CD4-positive, CD25-positive, alpha-beta regulatory T cell (primary cell): ENCODE measurements at regions not wholly inside any gene's neighbourhood (a gene's known extent, or its start where the extent isn't known, plus 50 kb on each side); places are given as distances from the start of the nearest gene placed in this dataset.

ENCODE experiments used
- ATAC-seq, 2 donors: fragments of 150-1000 bp; cut with Tn5 transposase; one replicate each; pipeline ENCODE4 v1.10.0; 2021; ENCODE audit warnings: low read depth in 2 of 2, moderate number of reproducible peaks in 2 of 2, moderate library complexity in 1 of 2
- DNase-seq, 3 donors: peaks; one replicate each; pipeline versions ENCODE4 v3.0.0 to v3.0.0-alpha.2; 2012 to 2022; ENCODE audit warnings: mixed read lengths in 1 of 3
- H3K27ac ChIP-seq: one replicate; pipeline ENCODE4 v1.7.0; 2013; ENCODE audit warnings: mild to moderate bottlenecking, low read length; ENCODE audit not compliant: insufficient read depth, poor library complexity, severe bottlenecking
- H3K27me3 ChIP-seq: one replicate; pipeline ENCODE4 v1.7.0; 2013; ENCODE audit warnings: low read length; ENCODE audit not compliant: control insufficient read depth, insufficient read depth
- H3K36me3 ChIP-seq: one replicate; pipeline ENCODE4 v1.7.0; 2013; ENCODE audit warnings: mild to moderate bottlenecking, low read length, moderate library complexity; ENCODE audit not compliant: control insufficient read depth, insufficient read depth
- H3K4me1 ChIP-seq: 2 replicates; pipeline ENCODE4 v1.7.0; 2013; ENCODE audit warnings: mild to moderate bottlenecking, low read length; ENCODE audit not compliant: insufficient read depth, control insufficient read depth, poor library complexity, severe bottlenecking
- H3K4me3 ChIP-seq: one replicate; pipeline ENCODE4 v1.7.0; 2013; ENCODE audit warnings: low read depth, mild to moderate bottlenecking, low read length, moderate library complexity
- H3K9me3 ChIP-seq, 2 experiments: 1 replicate in 1 of 2; 2 replicates in 1 of 2; pipeline ENCODE4 v1.7.0; 2013; ENCODE audit warnings: low read length in 2 of 2, mild to moderate bottlenecking in 1 of 2, moderate library complexity in 1 of 2; ENCODE audit not compliant: control insufficient read depth in 2 of 2
- H3K27ac Mint-ChIP-seq, 3 donors: one replicate each; pipeline ENCODE4 v1.8.0; 2020 to 2022; ENCODE audit warnings: mild to moderate bottlenecking in 3 of 3, mixed read lengths in 3 of 3, moderate library complexity in 2 of 3
- H3K27me3 Mint-ChIP-seq: one replicate; pipeline ENCODE4 v1.8.0; 2022; ENCODE audit warnings: mild to moderate bottlenecking, mixed read lengths
- H3K36me3 Mint-ChIP-seq: one replicate; pipeline ENCODE4 v1.8.0; 2020; ENCODE audit warnings: mixed read lengths
- H3K4me1 Mint-ChIP-seq, 4 donors: one replicate each; pipeline ENCODE4 v1.8.0; 2020 to 2022; ENCODE audit warnings: mixed read lengths in 4 of 4, mild to moderate bottlenecking in 1 of 4
- H3K4me3 Mint-ChIP-seq, 4 donors: one replicate each; pipeline ENCODE4 v1.8.0; 2020 to 2022; ENCODE audit warnings: mild to moderate bottlenecking in 4 of 4, mixed read lengths in 4 of 4, moderate library complexity in 3 of 4
- H3K9me3 Mint-ChIP-seq, 7 donors: one replicate each; pipeline ENCODE4 v1.8.0; 2020 to 2022; ENCODE audit warnings: mixed read lengths in 7 of 7, mild to moderate bottlenecking in 3 of 7, moderate library complexity in 2 of 7

DNA sequence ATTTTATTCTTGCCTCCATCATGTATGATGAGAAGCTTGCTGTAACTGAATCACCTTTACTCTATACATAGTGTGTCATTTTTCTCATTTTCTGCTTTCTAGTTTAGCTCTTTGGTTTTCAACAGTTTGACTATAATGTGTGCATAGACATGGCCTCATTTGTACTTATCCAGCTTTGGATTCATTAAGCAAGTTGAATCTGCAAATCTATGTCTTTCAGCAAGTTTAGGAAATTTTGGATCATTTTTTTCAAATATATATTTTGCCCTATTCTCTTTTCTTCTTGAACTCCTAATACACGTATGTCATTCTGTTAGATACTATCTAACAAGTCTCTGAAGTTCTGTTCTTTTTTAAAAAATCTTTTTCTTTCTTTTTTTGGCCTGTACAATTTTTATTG, 57.8 kb downstream of the PRLHR start:
- peaks cover 19% of the 10 kb centered on the region for H3K27me3 Mint-ChIP-seq
- no peak for ATAC-seq
- Histone ChIP-seq H3K27ac (no peak overlapping the region), H3K9me3 (no peaks in the 10 kb centered on the region), H3K4me3 (no peak overlapping the region), H3K27me3 (peaks cover 4% of the 10 kb centered on the region), H3K36me3 (no peaks in the 10 kb centered on the region), H3K4me1 (no peaks in the 10 kb centered on the region)
- H3K27ac Mint-ChIP-seq, result no peak overlapping the region
- H3K4me1 Mint-ChIP-seq, result no peaks in the 10 kb centered on the region
- no peaks in the 10 kb centered on the region for H3K36me3 Mint-ChIP-seq
- DNase-seq, result no peak
- H3K9me3 Mint-ChIP-seq, result peaks cover 0 to 2% (median 0%) of the 10 kb centered on the region in 7 donors
- no peak overlapping the region for H3K4me3 Mint-ChIP-seq

GRCh38 chr10:118534136-118534535, 61.3 kb downstream of the PRLHR start:
- Histone ChIP-seq H3K4me3 (no peak overlapping the region), H3K27me3 (peaks cover 2% of the 10 kb centered on the region), H3K27ac (no peak overlapping the region), H3K9me3 (peaks cover 0 to 2% of the 10 kb centered on the region in 2 experiments), H3K36me3 (no peaks in the 10 kb centered on the region), H3K4me1 (no peaks in the 10 kb centered on the region)
- no peaks in the 10 kb centered on the region for H3K36me3 Mint-ChIP-seq
- no peak for ATAC-seq
- H3K27ac Mint-ChIP-seq, result no peak overlapping the region
- peaks cover 0 to 2% (median 0%) of the 10 kb centered on the region in 7 donors for H3K9me3 Mint-ChIP-seq
- H3K27me3 Mint-ChIP-seq, result peaks cover 12% of the 10 kb centered on the region
- H3K4me1 Mint-ChIP-seq, result no peaks in the 10 kb centered on the region
- DNase-seq, result no peak
- no peak overlapping the region for H3K4me3 Mint-ChIP-seq

- H3K4me1 Mint-ChIP-seq, result no peaks in the 10 kb centered on the region
- no peaks in the 10 kb centered on the region for H3K27me3 ChIP-seq
- no peak for DNase-seq
- peaks cover 0 to 2% (median 0%) of the 10 kb centered on the region in 7 donors for H3K9me3 Mint-ChIP-seq
- no peaks in the 10 kb centered on the region for H3K4me1 ChIP-seq
- no peak for ATAC-seq
- no peak overlapping the region for H3K27ac ChIP-seq
- peaks cover 12% of the 10 kb centered on the region for H3K27me3 Mint-ChIP-seq
- no peaks in the 10 kb centered on the region for H3K36me3 ChIP-seq
- no peaks in the 10 kb centered on the region for H3K36me3 Mint-ChIP-seq
- H3K4me3 Mint-ChIP-seq, result peak overlapping the region in 1 of 4 donors; percentile 17
- no peak overlapping the region for H3K27ac Mint-ChIP-seq
- no peak overlapping the region for H3K4me3 ChIP-seq
- peaks cover 0 to 2% of the 10 kb centered on the region in 2 experiments for H3K9me3 ChIP-seq
These were observed 64.2 kb downstream of the PRLHR start for GRCh38 chr10:118531105-118531852.

DNA sequence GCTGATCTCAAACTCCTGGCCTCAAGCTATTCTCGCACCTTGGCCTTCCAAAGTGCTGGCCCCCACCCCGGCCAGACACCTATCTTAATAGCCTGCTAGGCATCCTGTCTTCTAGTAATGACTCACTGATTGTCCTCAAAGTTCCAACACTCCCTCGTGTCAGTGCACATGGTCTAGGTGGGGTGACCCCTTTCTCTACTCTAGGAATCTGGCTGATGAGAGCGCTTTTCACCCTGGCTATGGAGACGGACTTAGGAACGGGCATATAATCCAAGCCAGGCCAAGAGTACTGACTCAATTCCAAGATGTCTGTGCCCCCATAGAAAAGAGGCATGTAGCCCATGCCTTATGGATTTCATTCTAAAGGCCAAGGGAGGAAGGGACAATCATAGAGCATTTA, 67.0 kb downstream of the PRLHR start:
- ATAC-seq (no peak), DNase-seq (no peak)
- Histone ChIP-seq H3K9me3 (peaks cover 0 to 2% of the 10 kb centered on the region in 2 experiments), H3K4me1 (no peaks in the 10 kb centered on the region), H3K36me3 (no peaks in the 10 kb centered on the region), H3K4me3 (no peak overlapping the region), H3K27ac (no peak overlapping the region), H3K27me3 (peaks cover 3% of the 10 kb centered on the region)
- peaks cover 0 to 6% (median 0%) of the 10 kb centered on the region in 7 donors for H3K9me3 Mint-ChIP-seq
- H3K27me3 Mint-ChIP-seq, result peaks cover 16% of the 10 kb centered on the region
- no peaks in the 10 kb centered on the region for H3K4me1 Mint-ChIP-seq
- no peak overlapping the region for H3K4me3 Mint-ChIP-seq
- H3K36me3 Mint-ChIP-seq, result no peaks in the 10 kb centered on the region
- H3K27ac Mint-ChIP-seq, result peak overlapping the region in 1 of 3 donors; percentile 3

GRCh38 chr10:118523775-118524174, 71.7 kb downstream of the PRLHR start:
- DNase-seq (no peak), ATAC-seq (no peak)
- no peaks in the 10 kb centered on the region for H3K9me3 ChIP-seq
- no peaks in the 10 kb centered on the region for H3K36me3 ChIP-seq
- peaks cover 8% of the 10 kb centered on the region for H3K27me3 ChIP-seq
- H3K27ac ChIP-seq, result no peak overlapping the region
- no peak overlapping the region for H3K4me3 ChIP-seq
- Mint-ChIP-seq H3K27ac (no peak overlapping the region), H3K27me3 (peaks cover 23% of the 10 kb centered on the region), H3K4me1 (no peaks in the 10 kb centered on the region), H3K4me3 (no peak overlapping the region), H3K36me3 (no peaks in the 10 kb centered on the region), H3K9me3 (peaks cover 0 to 6% (median 0%) of the 10 kb centered on the region in 7 donors)
- no peaks in the 10 kb centered on the region for H3K4me1 ChIP-seq

DNA sequence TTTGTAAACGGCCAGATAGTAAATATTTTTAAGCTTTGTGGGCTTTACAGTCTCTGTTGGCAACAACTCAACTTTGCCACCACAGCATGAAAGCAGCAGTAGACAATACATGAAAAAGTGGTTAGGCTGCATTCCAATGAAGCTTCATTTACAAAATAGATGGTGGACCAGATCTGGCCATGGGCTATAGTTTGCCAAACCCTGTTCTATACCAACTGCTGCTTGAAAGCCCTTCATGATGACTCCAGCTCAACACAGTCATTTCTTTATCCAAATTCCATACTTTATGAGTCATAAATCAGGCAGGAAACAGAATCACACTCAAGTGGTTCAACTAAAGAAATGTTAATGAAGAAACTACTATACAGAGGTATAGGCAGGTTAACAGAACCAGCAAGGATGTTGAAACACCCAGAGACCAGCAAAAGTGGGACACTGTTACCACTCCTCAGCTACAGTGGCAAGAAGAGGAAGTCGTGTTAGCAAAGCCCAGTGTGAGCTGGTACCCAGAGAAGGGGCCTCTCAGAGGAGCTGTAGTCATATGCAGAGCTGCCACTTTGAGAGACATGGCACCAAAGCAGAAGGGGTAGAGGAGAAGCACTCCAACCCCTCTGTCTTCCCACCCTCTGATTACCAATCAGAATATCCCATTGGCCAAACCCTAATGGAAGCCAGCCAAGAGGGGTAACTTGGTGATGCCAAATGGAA, 72.5 kb downstream of the PRLHR start:
- ATAC-seq (no peak), DNase-seq (no peak)
- H3K27me3 ChIP-seq, result peaks cover 8% of the 10 kb centered on the region
- H3K36me3 Mint-ChIP-seq, result no peaks in the 10 kb centered on the region
- no peak overlapping the region for H3K4me3 Mint-ChIP-seq
- peaks cover 0 to 3% of the 10 kb centered on the region in 2 experiments for H3K9me3 ChIP-seq
- no peaks in the 10 kb centered on the region for H3K4me1 Mint-ChIP-seq
- no peaks in the 10 kb centered on the region for H3K36me3 ChIP-seq
- peaks cover 0 to 9% (median 1%) of the 10 kb centered on the region in 7 donors for H3K9me3 Mint-ChIP-seq
- peaks cover 28% of the 10 kb centered on the region for H3K27me3 Mint-ChIP-seq
- H3K4me3 ChIP-seq, result no peak overlapping the region
- H3K27ac Mint-ChIP-seq, result no peak overlapping the region
- no peak overlapping the region for H3K27ac ChIP-seq
- H3K4me1 ChIP-seq, result no peaks in the 10 kb centered on the region

DNA sequence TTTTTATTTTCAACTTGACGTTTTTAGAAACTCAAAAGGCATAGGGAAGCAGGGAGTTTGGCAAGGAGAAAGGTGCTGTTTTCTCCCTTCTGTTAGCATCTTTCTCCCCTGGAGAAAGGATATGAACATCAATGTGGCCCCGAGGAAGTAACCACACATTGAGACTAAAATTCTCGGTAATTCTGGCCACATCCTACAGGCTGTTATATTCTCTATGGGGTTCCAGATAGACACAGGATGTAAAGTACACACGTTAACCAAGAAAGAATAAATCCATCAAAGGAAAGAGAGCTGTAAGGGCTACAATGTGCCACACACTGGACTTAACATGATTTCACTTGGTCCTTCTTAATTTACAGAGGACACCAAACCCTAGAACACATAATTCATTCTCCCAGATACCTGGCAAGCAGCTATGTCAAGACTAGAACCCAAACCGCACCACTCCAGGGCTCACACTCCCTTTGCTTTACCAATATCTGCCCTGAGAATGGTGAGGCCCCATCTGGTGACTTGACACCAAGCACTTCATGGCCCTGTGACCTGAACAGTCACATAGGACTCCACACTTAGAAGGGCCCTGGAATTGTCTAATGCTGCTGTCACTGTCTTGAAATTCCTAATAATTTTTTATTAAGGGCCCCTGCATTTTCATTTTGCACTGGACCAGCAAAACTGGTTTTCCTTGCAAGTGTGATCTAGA, 73.9 kb downstream of the PRLHR start:
- Mint-ChIP-seq H3K27me3 (peaks cover 28% of the 10 kb centered on the region), H3K36me3 (no peaks in the 10 kb centered on the region), H3K4me3 (no peak overlapping the region), H3K9me3 (peaks cover 0 to 10% (median 6%) of the 10 kb centered on the region in 7 donors), H3K4me1 (no peaks in the 10 kb centered on the region), H3K27ac (no peak overlapping the region)
- no peak overlapping the region for H3K4me3 ChIP-seq
- DNase-seq (peak in 1 of 3 donors; percentile 49), ATAC-seq (no peak)
- no peaks in the 10 kb centered on the region for H3K4me1 ChIP-seq
- H3K9me3 ChIP-seq, result peaks cover 0 to 3% of the 10 kb centered on the region in 2 experiments
- peaks cover 13% of the 10 kb centered on the region for H3K27me3 ChIP-seq
- no peaks in the 10 kb centered on the region for H3K36me3 ChIP-seq
- no peak overlapping the region for H3K27ac ChIP-seq
